NT2/D1 (cell line): ENCODE measurements at regions not wholly inside any gene's neighbourhood (a gene's known extent, or its start where the extent isn't known, plus 50 kb on each side); places are given as distances from the start of the nearest gene placed in this dataset.

Experiments used
- DNase-seq: peaks from one replicate; pipeline ENCODE4 v3.0.0-alpha.2; 2011; ENCODE audit warnings: low read depth, low spot score
- H3K27me3 ChIP-seq: 2 replicates; pipeline ENCODE4 v1.6.0; 2011; ENCODE audit warnings: mild to moderate bottlenecking; ENCODE audit not compliant: insufficient read length, insufficient read depth
- H3K36me3 ChIP-seq: 2 replicates; pipeline ENCODE4 v1.6.1; 2011; ENCODE audit warnings: mild to moderate bottlenecking, low read length, mixed read lengths; ENCODE audit not compliant: insufficient read depth, insufficient read length
- H3K4me1 ChIP-seq: 2 replicates; pipeline ENCODE4 v1.5.1; 2011; ENCODE audit not compliant: insufficient read depth, insufficient read length
- H3K4me3 ChIP-seq: 2 replicates; pipeline ENCODE4 v1.5.1; 2011; ENCODE audit warnings: low read depth; ENCODE audit not compliant: insufficient read length
- H3K9ac ChIP-seq: 2 replicates; pipeline ENCODE4 v1.6.0; 2011; ENCODE audit warnings: low read depth; ENCODE audit not compliant: insufficient read length
- H3K9me3 ChIP-seq: 2 replicates; pipeline ENCODE4 v1.5.1; 2011; ENCODE audit warnings: mild to moderate bottlenecking, low read length; ENCODE audit not compliant: insufficient read depth
- SUZ12 ChIP-seq: IDR thresholded peaks from 2 replicates; pipeline ENCODE4 v1.6.1; 2011; ENCODE audit not compliant: insufficient read length, insufficient read depth; ENCODE audit errors: extremely low read depth
- YY1 ChIP-seq: IDR thresholded peaks from 2 replicates; pipeline ENCODE4 v1.6.1; 2011; ENCODE audit not compliant: insufficient read length, insufficient read depth
- ZNF274 ChIP-seq: IDR thresholded peaks from 2 replicates; pipeline ENCODE4 v1.6.1; 2011; ENCODE audit warnings: mild to moderate bottlenecking, low read depth, low read length

- TF ChIP-seq ZNF274 (no peak), YY1 (no peak), SUZ12 (no peak)
- no peaks in the 10 kb centered on the region for H3K36me3 ChIP-seq
- peaks cover 68% of the 10 kb centered on the region for H3K27me3 ChIP-seq
- H3K4me3 ChIP-seq, result no peak overlapping the region
- H3K4me1 ChIP-seq, result peaks cover 2% of the 10 kb centered on the region
- no peak overlapping the region for H3K9ac ChIP-seq
- DNase-seq, result no peak
- no peaks in the 10 kb centered on the region; the same call in 1 of the 2 replicates for H3K9me3 ChIP-seq
These were observed 240.2 kb upstream of the PTBP2 start for GRCh38 chr1:96481409-96481808.

- H3K4me3 ChIP-seq, result no peak overlapping the region
- peaks cover 56% of the 10 kb centered on the region for H3K27me3 ChIP-seq
- TF ChIP-seq SUZ12 (no peak), YY1 (no peak), ZNF274 (no peak)
- H3K9me3 ChIP-seq, result no peaks in the 10 kb centered on the region; the same call in 1 of the 2 replicates
- H3K9ac ChIP-seq, result no peak overlapping the region
- DNase-seq, result peak; percentile 32
- H3K4me1 ChIP-seq, result no peaks in the 10 kb centered on the region
- H3K36me3 ChIP-seq, result no peaks in the 10 kb centered on the region
These were observed 239.0 kb upstream of the PTBP2 start for GRCh38 chr1:96482616-96483015.

GRCh38 chr1:96487394-96487793 is 234.2 kb upstream of the PTBP2 start:
- H3K27me3 ChIP-seq, result peaks cover 16% of the 10 kb centered on the region
- DNase-seq, result no peak
- H3K9me3 ChIP-seq, result no peaks in the 10 kb centered on the region; the same call in 1 of the 2 replicates
- no peak for TF ChIP-seq ZNF274
- TF ChIP-seq SUZ12, result no peak
- no peak for TF ChIP-seq YY1
- H3K36me3 ChIP-seq, result no peaks in the 10 kb centered on the region
- H3K4me3 ChIP-seq, result no peak overlapping the region
- H3K4me1 ChIP-seq, result no peaks in the 10 kb centered on the region
- H3K9ac ChIP-seq, result no peak overlapping the region

GRCh38 chr1:96487971-96488370 is 233.6 kb upstream of the PTBP2 start:
- no peaks in the 10 kb centered on the region; the same call in 1 of the 2 replicates for H3K9me3 ChIP-seq

GRCh38 chr1:96488777-96489176 is 232.8 kb upstream of the PTBP2 start:
- TF ChIP-seq ZNF274, result no peak
- TF ChIP-seq SUZ12, result no peak
- TF ChIP-seq YY1, result no peak

More at GRCh38 chr1:96487971-96488370, 233.6 kb upstream of the PTBP2 start:
- TF ChIP-seq SUZ12 (no peak), YY1 (no peak), ZNF274 (no peak)
- no peak overlapping the region for H3K9ac ChIP-seq
- no peaks in the 10 kb centered on the region for H3K4me1 ChIP-seq
- no peaks in the 10 kb centered on the region for H3K36me3 ChIP-seq
- peaks cover 15% of the 10 kb centered on the region for H3K27me3 ChIP-seq
- DNase-seq, result no peak
- no peak overlapping the region for H3K4me3 ChIP-seq

GRCh38 chr1:96492236-96492635 is 229.3 kb upstream of the PTBP2 start:
- H3K27me3 ChIP-seq, result no peaks in the 10 kb centered on the region
- no peak for DNase-seq
- TF ChIP-seq ZNF274 (no peak), SUZ12 (no peak), YY1 (no peak)
- no peaks in the 10 kb centered on the region for H3K4me1 ChIP-seq
- H3K4me3 ChIP-seq, result no peak overlapping the region
- no peaks in the 10 kb centered on the region for H3K36me3 ChIP-seq
- no peaks in the 10 kb centered on the region for H3K9me3 ChIP-seq
- no peak overlapping the region for H3K9ac ChIP-seq

More at GRCh38 chr1:96488777-96489176, 232.8 kb upstream of the PTBP2 start:
- Histone ChIP-seq H3K4me3 (no peak overlapping the region), H3K27me3 (peaks cover 11% of the 10 kb centered on the region), H3K9me3 (no peaks in the 10 kb centered on the region), H3K4me1 (no peaks in the 10 kb centered on the region), H3K36me3 (no peaks in the 10 kb centered on the region), H3K9ac (no peak overlapping the region)
- DNase-seq, result no peak

- H3K4me1 ChIP-seq, result no peaks in the 10 kb centered on the region
- H3K9me3 ChIP-seq, result no peaks in the 10 kb centered on the region
- no peak overlapping the region for H3K9ac ChIP-seq
- no peak overlapping the region for H3K4me3 ChIP-seq
- no peak for DNase-seq
- no peaks in the 10 kb centered on the region for H3K27me3 ChIP-seq
- TF ChIP-seq SUZ12, result no peak
- TF ChIP-seq YY1, result no peak
- no peak for TF ChIP-seq ZNF274
- H3K36me3 ChIP-seq, result no peaks in the 10 kb centered on the region
These were observed 222.7 kb upstream of the PTBP2 start for GRCh38 chr1:96498744-96499340.

- Histone ChIP-seq H3K9me3 (no peaks in the 10 kb centered on the region), H3K27me3 (no peaks in the 10 kb centered on the region), H3K4me3 (no peak overlapping the region), H3K36me3 (no peaks in the 10 kb centered on the region), H3K9ac (no peak overlapping the region), H3K4me1 (no peaks in the 10 kb centered on the region)
- DNase-seq, result no peak
- TF ChIP-seq ZNF274, result no peak
These were observed 213.4 kb upstream of the PTBP2 start for GRCh38 chr1:96508233-96508632.
